PC-3 (cell line): ENCODE measurements at regions not wholly inside any gene's neighbourhood (a gene's known extent, or its start where the extent isn't known, plus 50 kb on each side); places are given as distances from the start of the nearest gene placed in this dataset.

ENCODE experiments used
- ATAC-seq: fragments of 200-7000 bp; cut with Tn5 transposase; 2 replicates; pipeline ENCODE4 v1.9.1; 2020; ENCODE audit warnings: mild to moderate bottlenecking, moderate library complexity
- BruUV-seq: library from RNA; stranded (reverse); fragments of 400-500 nt; replicated peaks from 2 replicates; lab custom pipeline; 2021; lab: Mats Ljungman, UMichigan
- CTCF ChIA-PET: fragments of 300-600 bp; sonication (Branson Sonifier 250); formaldehyde crosslinking; loops from one replicate; lab custom pipeline; 2022; ENCODE audit warnings: antibody characterized with exemption; lab: Charles Lee
- POLR2A ChIA-PET: fragments of 300-600 bp; sonication (Branson Sonifier 250); formaldehyde crosslinking; loops from one replicate; lab custom pipeline; 2022; ENCODE audit warnings: antibody characterized with exemption; ENCODE audit not compliant: unreplicated experiment; lab: Charles Lee
- DNase-seq: peaks from one replicate; pipeline ENCODE4 v3.0.0-alpha.2; 2015
- H2AFZ ChIP-seq: fragments of 300-600 bp; sonication (generic); 2 replicates; pipeline ENCODE4 v1.6.0; 2016; ENCODE audit warnings: antibody characterized with exemption, low read length
- H3F3A ChIP-seq: fragments of 300-600 bp; sonication (generic); one replicate; pipeline ENCODE4 v1.6.0; 2017; ENCODE audit warnings: antibody characterized with exemption, low read length, control low read depth, mild to moderate bottlenecking; ENCODE audit not compliant: unreplicated experiment
- H3K27ac ChIP-seq: fragments of 300-600 bp; sonication (generic); 2 replicates; pipeline ENCODE4 v1.5.1; 2016; ENCODE audit warnings: mild to moderate bottlenecking, low read length
- H3K27me3 ChIP-seq: fragments of 300-600 bp; sonication (generic); 2 replicates; pipeline ENCODE4 v1.6.1; 2016; ENCODE audit warnings: low read length, mixed read lengths
- H3K36me3 ChIP-seq: fragments of 300-600 bp; sonication (generic); 2 replicates; pipeline ENCODE4 v1.6.1; 2016; ENCODE audit warnings: low read depth, mixed run types, low read length, mixed read lengths
- H3K4me1 ChIP-seq: fragments of 300-600 bp; sonication (generic); 2 replicates; pipeline ENCODE4 v1.5.1; 2016; ENCODE audit warnings: low read length; ENCODE audit not compliant: insufficient read depth
- H3K4me2 ChIP-seq: fragments of 300-600 bp; sonication (generic); 2 replicates; pipeline ENCODE4 v1.6.0; 2016; ENCODE audit warnings: low read length
- H3K4me3 ChIP-seq: fragments of 300-600 bp; sonication (generic); 2 replicates; pipeline ENCODE4 v1.5.1; 2016; ENCODE audit warnings: mild to moderate bottlenecking, low read length, mixed read lengths
- H3K79me2 ChIP-seq: fragments of 300-600 bp; sonication (generic); 2 replicates; pipeline ENCODE4 v1.6.1; 2017; ENCODE audit warnings: low read length, mixed read lengths
- H3K9ac ChIP-seq: fragments of 300-600 bp; sonication (generic); 2 replicates; pipeline ENCODE4 v1.6.0; 2016; ENCODE audit warnings: mild to moderate bottlenecking, low read length
- H3K9me2 ChIP-seq: fragments of 300-600 bp; sonication (generic); replicated peaks from 2 replicates; pipeline ENCODE4 v1.6.1; 2016; ENCODE audit warnings: mixed run types, low read length, mixed read lengths
- H3K9me3 ChIP-seq: fragments of 300-600 bp; sonication (generic); 2 replicates; pipeline ENCODE4 v1.6.1; 2016; ENCODE audit warnings: low read length, mixed read lengths
- H4K20me1 ChIP-seq: fragments of 300-600 bp; sonication (generic); 2 replicates; pipeline ENCODE4 v1.6.1; 2016; ENCODE audit warnings: low read length, mixed read lengths
- EZH2 ChIP-seq: fragments of 300-600 bp; sonication (generic); IDR thresholded peaks from one replicate; pipeline ENCODE4 v1.6.1; 2017; ENCODE audit warnings: antibody characterized with exemption, mild to moderate bottlenecking, low read length; ENCODE audit not compliant: unreplicated experiment
- EZH2phosphoT487 ChIP-seq: fragments of 300-600 bp; sonication (generic); IDR thresholded peaks from 2 replicates; pipeline ENCODE4 v1.6.1; 2018; ENCODE audit warnings: mild to moderate bottlenecking, antibody characterized with exemption, low read length, borderline replicate concordance
- intact Hi-C: fragments of 100-400 bp; cut with micrococcal nuclease; formaldehyde crosslinking; loops from 2 replicates; pipeline ENCODE4 v1.9.0; 2023
- TF ChIP-seq, protein P1 (sequence below): fragments of 300-600 bp; sonication (generic); conservative IDR thresholded peaks from 2 replicates; pipeline ENCODE4 v1.5.1; 2017; ENCODE audit warnings: antibody characterized with exemption, low read depth, mild to moderate bottlenecking, low read length

DNA sequence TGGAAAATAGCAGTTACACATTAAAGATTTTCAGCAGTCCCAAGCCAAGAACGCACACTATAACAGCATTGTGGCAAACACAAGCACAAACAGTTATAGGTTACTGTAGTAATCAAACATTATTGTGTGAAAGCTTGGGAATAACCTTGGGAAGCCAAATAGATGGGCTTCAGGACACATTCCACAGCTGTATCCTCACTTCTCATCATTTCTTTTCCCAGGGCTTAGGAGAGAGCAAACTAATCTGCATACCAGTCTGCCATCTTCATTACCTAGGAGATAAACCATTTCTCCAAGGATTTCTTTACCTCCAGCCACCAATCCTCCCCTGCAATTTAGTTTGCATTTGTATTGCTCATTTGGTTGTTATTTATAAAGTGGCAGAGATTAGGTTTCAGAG, 352.4 kb downstream of the SH2D4B start:
- Histone ChIP-seq H3K4me3 (no peak overlapping the region), H3F3A (no peaks in the 10 kb centered on the region), H2AFZ (no peak overlapping the region), H3K9me2 (no peaks in the 10 kb centered on the region), H3K27ac (no peak overlapping the region), H3K79me2 (no peaks in the 10 kb centered on the region), H4K20me1 (no peaks in the 10 kb centered on the region), H3K36me3 (no peaks in the 10 kb centered on the region), H3K9ac (no peak overlapping the region), H3K4me2 (no peak overlapping the region), H3K27me3 (no peaks in the 10 kb centered on the region), H3K9me3 (no peaks in the 10 kb centered on the region), H3K4me1 (no peaks in the 10 kb centered on the region)
- CTCF ChIA-PET: no interaction called here
- no peak for DNase-seq
- POLR2A ChIA-PET: no interaction called here
- no peak for ATAC-seq
- TF ChIP-seq EZH2phosphoT487: no peak
- no peak for TF ChIP-seq EZH2
- TF ChIP-seq, protein P1, sequence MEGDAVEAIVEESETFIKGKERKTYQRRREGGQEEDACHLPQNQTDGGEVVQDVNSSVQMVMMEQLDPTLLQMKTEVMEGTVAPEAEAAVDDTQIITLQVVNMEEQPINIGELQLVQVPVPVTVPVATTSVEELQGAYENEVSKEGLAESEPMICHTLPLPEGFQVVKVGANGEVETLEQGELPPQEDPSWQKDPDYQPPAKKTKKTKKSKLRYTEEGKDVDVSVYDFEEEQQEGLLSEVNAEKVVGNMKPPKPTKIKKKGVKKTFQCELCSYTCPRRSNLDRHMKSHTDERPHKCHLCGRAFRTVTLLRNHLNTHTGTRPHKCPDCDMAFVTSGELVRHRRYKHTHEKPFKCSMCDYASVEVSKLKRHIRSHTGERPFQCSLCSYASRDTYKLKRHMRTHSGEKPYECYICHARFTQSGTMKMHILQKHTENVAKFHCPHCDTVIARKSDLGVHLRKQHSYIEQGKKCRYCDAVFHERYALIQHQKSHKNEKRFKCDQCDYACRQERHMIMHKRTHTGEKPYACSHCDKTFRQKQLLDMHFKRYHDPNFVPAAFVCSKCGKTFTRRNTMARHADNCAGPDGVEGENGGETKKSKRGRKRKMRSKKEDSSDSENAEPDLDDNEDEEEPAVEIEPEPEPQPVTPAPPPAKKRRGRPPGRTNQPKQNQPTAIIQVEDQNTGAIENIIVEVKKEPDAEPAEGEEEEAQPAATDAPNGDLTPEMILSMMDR: no peak
- intact Hi-C loops: no loop called here
- BruUV-seq: no TSS peak

DNA sequence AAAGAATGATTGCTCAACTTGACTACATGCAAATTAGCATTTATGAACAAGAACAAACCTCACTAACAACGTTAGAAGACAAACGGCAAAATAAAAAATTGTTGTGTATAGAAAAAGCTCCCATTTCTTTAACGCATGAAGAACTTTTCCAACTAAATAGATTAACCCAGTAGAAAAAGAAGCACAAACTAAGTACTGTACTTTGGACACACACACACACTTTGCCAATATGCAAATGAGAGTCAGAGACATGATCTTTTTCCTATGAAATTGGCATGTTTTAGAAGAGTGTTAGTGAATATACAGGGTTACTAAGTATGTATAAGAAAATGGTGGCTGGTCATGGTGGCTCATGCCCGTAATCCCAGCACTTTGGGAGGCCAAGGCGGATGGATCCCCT, 355.6 kb downstream of the SH2D4B start:
- no peaks in the 10 kb centered on the region for H3K27me3 ChIP-seq
- H3K9me3 ChIP-seq: no peaks in the 10 kb centered on the region
- BruUV-seq: no TSS peak
- no peaks in the 10 kb centered on the region for H3K79me2 ChIP-seq
- H3K4me1 ChIP-seq: no peaks in the 10 kb centered on the region
- no peak for ATAC-seq
- ChIA-PET CTCF (no interaction called here), POLR2A (no interaction called here)
- no peak overlapping the region for H2AFZ ChIP-seq
- TF ChIP-seq EZH2: no peak
- TF ChIP-seq, protein P1: no peak
- TF ChIP-seq EZH2phosphoT487: no peak
- no peak overlapping the region for H3K9ac ChIP-seq
- no peaks in the 10 kb centered on the region for H3F3A ChIP-seq
- no peak for DNase-seq
- no peaks in the 10 kb centered on the region for H4K20me1 ChIP-seq
- H3K4me3 ChIP-seq: no peak overlapping the region
- H3K4me2 ChIP-seq: no peak overlapping the region
- intact Hi-C loops: no loop called here
- H3K36me3 ChIP-seq: no peaks in the 10 kb centered on the region
- no peak overlapping the region for H3K27ac ChIP-seq
- H3K9me2 ChIP-seq: no peaks in the 10 kb centered on the region

DNA sequence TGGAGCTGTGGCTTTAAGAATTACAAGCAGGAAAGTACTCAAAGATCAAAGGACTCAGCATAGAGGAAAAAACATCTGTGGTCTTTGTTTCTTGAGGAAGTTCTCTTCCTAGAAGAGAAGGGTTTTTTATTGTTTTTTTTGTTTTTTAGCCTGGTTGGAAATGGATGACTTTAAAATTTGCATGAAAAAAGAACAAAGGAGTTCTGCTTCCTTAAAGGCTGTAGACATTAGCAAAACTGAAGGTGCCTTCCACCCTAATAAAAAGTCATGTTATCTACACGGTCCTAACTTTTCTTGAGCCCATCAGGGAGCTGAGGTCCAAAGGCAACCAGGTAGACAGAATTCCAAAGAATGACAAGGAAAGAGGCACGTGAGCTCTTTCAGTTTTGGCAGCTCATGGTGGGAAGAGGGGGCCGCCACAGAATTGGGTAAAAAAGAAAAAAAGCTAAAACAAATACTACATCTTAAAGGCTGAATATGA, 356.6 kb downstream of the SH2D4B start:
- DNase-seq (no peak), ATAC-seq (no peak)
- intact Hi-C loops: no loop called here
- H4K20me1 ChIP-seq: no peaks in the 10 kb centered on the region
- BruUV-seq: no TSS peak
- no peaks in the 10 kb centered on the region for H3K9me3 ChIP-seq
- H3F3A ChIP-seq: no peaks in the 10 kb centered on the region
- H3K79me2 ChIP-seq: no peaks in the 10 kb centered on the region
- no peak overlapping the region for H3K4me3 ChIP-seq
- no peaks in the 10 kb centered on the region for H3K4me1 ChIP-seq
- H3K27me3 ChIP-seq: no peaks in the 10 kb centered on the region
- ChIA-PET CTCF (no interaction called here), POLR2A (no interaction called here)
- H3K9ac ChIP-seq: no peak overlapping the region
- no peaks in the 10 kb centered on the region for H3K36me3 ChIP-seq
- H3K9me2 ChIP-seq: no peaks in the 10 kb centered on the region
- TF ChIP-seq EZH2 (no peak), EZH2phosphoT487 (no peak)
- TF ChIP-seq, protein P1: no peak
- H2AFZ ChIP-seq: no peak overlapping the region
- H3K27ac ChIP-seq: no peak overlapping the region
- H3K4me2 ChIP-seq: no peak overlapping the region
